Activated naive CD4-positive, alpha-beta T cell treated with anti-CD3 and anti-CD28 coated beads, Interleukin-2, amount 10 ng/mL, durations not matched to agents 7 days and 5 days (primary cell): ENCODE measurements at regions not wholly inside any gene's neighbourhood (a gene's known extent, or its start where the extent isn't known, plus 50 kb on each side); places are given as distances from the start of the nearest gene placed in this dataset.

Experiments
- CTCF ChIA-PET: fragments of 350-600 bp; sonication (Branson Sonifier 250); formaldehyde crosslinking; loops from one replicate; lab custom pipeline; 2021; ENCODE audit warnings: antibody characterized with exemption; lab: Charles Lee
- DNase-seq: peaks from one replicate; pipeline ENCODE4 v3.0.0-alpha.2; 2020
- H3K27ac Mint-ChIP-seq: one replicate; pipeline ENCODE4 v1.8.0; 2021; ENCODE audit warnings: mild to moderate bottlenecking, moderate library complexity, mixed read lengths
- H3K27me3 Mint-ChIP-seq: one replicate; pipeline ENCODE4 v1.8.0; 2021; ENCODE audit warnings: mild to moderate bottlenecking, mixed read lengths
- H3K36me3 Mint-ChIP-seq: one replicate; pipeline ENCODE4 v1.8.0; 2021; ENCODE audit warnings: mixed read lengths
- H3K4me1 Mint-ChIP-seq: one replicate; pipeline ENCODE4 v1.8.0; 2021; ENCODE audit warnings: mixed read lengths
- H3K4me3 Mint-ChIP-seq: one replicate; pipeline ENCODE4 v1.8.0; 2021; ENCODE audit warnings: mild to moderate bottlenecking, moderate library complexity, mixed read lengths
- H3K9me3 Mint-ChIP-seq: one replicate; pipeline ENCODE4 v1.8.0; 2021; ENCODE audit warnings: mixed read lengths

DNA sequence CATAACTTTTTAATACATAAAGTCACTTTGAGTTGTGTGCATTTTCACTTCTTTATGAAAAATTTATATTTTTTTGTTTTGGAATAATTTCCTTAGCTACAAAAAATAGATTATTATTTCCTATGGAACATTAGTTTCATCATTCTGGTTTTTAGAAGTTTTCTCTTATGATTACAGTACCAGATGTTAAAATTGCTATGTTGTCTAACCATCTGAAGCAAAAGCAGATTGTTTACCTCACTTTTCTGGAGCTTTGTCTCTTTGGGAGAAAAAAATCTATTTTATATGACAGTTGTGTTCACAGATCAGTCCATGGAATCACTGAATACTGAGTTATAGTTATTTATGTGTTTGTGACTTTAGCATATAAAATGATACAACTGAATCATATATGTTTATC lies 708.9 kb upstream of the RIOK2 start:
- CTCF ChIA-PET = no interaction called here
- no peak for DNase-seq
- Mint-ChIP-seq H3K4me1 (no peaks in the 10 kb centered on the region), H3K27me3 (no peaks in the 10 kb centered on the region), H3K4me3 (no peak overlapping the region), H3K27ac (no peak overlapping the region), H3K36me3 (no peaks in the 10 kb centered on the region), H3K9me3 (no peaks in the 10 kb centered on the region)

DNA sequence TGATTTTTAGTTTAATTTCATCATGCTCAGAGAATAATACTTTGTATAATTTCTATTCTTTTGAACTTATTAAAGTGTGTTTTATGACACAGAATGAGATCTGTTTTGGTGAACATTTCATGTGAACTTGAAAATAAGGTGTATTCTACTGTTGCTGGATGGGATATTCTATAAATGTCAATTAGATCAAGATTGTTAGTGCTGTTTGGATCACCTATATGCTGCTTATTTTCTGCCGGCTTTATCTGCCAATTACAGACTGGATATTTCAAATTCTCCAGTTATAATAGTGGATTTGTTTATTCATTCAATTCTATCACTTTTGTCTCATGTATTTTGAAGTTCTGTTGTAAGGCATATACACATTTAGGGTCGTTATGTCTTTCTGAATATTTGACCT lies 720.7 kb upstream of the RIOK2 start:
- Mint-ChIP-seq H3K27me3 (no peaks in the 10 kb centered on the region), H3K4me1 (no peaks in the 10 kb centered on the region), H3K9me3 (peaks cover 7% of the 10 kb centered on the region), H3K4me3 (no peak overlapping the region), H3K36me3 (no peaks in the 10 kb centered on the region), H3K27ac (no peak overlapping the region)
- DNase-seq = no peak
- CTCF ChIA-PET = no interaction called here

DNA sequence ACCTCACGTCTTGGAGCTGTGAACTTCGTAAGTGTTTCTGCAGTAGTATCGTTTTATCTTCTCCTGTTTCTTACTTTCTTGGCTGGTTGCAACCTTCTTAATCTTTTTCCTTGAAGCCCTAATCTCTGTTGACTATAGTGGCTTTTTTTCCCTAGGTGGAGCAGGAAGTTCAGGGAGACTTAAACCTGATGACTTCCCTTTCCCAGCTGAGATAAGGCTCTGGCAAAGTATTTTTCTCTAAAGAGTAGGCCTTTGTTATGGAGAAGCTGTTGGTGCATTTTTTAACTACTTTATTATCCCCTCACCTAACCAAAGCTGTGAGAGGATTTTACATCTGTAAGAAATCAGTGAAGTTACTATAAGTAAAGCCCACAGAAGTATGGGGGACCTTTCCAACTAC lies 723.1 kb upstream of the RIOK2 start:
- no peak for DNase-seq
- Mint-ChIP-seq H3K27ac (no peak overlapping the region), H3K36me3 (no peaks in the 10 kb centered on the region), H3K4me3 (no peak overlapping the region), H3K4me1 (no peaks in the 10 kb centered on the region), H3K9me3 (peaks cover 7% of the 10 kb centered on the region), H3K27me3 (no peaks in the 10 kb centered on the region)
- CTCF ChIA-PET = no interaction called here

DNA sequence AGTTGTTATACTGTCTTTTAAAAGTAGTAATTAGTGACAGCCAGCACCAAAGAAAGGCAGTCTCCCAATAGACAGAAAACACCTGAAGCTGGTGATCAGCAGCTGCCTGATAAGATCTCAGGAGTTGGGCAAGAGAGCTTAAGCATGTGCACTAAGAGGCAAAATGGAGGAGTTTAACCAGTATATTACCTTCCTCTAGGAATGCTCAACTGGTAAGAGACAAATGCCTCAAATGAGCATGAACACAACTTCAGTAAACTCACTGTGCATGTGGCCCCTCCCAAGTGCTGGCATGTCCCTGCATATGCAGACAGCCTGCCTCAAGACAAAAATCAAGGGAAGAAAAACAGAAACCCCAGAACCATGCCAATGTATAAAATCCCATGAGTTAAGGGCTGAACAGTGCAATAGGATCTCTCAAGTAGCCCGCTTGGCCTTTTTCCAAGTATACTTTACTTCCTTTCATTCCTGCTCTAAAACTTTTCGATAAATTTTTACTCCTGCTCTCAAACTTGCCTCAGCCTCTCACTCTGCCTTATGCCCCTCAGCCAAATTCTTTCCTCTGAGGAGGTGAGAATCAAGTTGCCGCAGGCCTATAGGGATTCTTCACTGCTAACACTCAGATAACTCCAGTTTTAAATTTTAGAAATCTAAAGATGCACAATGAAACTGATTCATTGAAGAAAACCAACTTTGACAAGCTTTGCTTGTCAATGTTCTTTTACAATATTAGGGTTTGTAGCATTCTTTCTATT lies 724.8 kb upstream of the RIOK2 start:
- H3K4me3 Mint-ChIP-seq = no peak overlapping the region
- CTCF ChIA-PET = interaction anchor here (1.0 kb wide), 1 partner anchor 109 kb away, joined by 3 read pairs; no protein-coding TSS in a partner anchor
- H3K27ac Mint-ChIP-seq = no peak overlapping the region
- no peaks in the 10 kb centered on the region for H3K36me3 Mint-ChIP-seq
- H3K4me1 Mint-ChIP-seq = no peaks in the 10 kb centered on the region
- H3K27me3 Mint-ChIP-seq = no peaks in the 10 kb centered on the region
- peaks cover 6% of the 10 kb centered on the region for H3K9me3 Mint-ChIP-seq
- DNase-seq = no peak

DNA sequence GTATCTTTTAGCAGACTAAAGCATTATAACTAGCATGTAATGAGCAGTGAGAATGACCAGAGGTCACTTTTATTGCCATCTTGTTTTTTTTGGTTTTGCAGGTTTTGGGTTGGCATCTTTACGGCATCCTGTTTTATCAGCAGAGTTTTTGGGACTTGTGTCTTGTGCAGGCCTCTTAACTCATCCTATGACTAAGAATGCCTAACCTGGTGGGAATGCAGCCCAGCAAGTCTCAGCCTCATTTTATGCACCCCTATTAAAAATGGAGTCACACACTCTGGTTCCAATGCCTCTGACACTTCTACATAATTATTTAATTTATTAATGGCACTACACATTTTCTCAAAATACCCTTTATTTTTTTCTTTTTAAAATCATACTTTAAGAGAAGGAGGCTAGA lies 726.5 kb upstream of the RIOK2 start:
- H3K36me3 Mint-ChIP-seq = no peaks in the 10 kb centered on the region

DNA sequence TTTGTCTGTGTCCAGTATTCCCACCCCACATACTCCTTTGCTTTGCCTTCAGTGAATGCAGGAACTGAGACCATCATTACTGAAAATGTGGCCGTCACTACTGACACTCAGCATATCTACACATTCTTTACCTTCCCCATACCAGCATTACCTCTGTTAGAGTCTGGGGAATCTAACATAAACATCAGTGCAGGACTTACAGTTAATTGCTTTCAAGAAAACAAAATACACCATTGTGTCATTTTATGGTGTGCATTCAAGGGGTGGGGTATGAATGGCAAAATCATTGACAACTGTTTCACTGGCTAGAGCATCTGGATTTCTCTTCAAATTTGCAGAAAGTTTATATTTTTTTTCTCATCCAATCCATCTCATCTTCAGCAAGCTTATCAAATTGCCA lies 731.4 kb upstream of the RIOK2 start:
- H3K4me1 Mint-ChIP-seq = no peaks in the 10 kb centered on the region
- no peaks in the 10 kb centered on the region for H3K27me3 Mint-ChIP-seq
- DNase-seq = no peak
- no peaks in the 10 kb centered on the region for H3K9me3 Mint-ChIP-seq
- CTCF ChIA-PET = no interaction called here
- no peaks in the 10 kb centered on the region for H3K36me3 Mint-ChIP-seq
- no peak overlapping the region for H3K4me3 Mint-ChIP-seq
- H3K27ac Mint-ChIP-seq = no peak overlapping the region

More for the DNA sequence above, 726.5 kb upstream of the RIOK2 start:
- DNase-seq = no peak
- Mint-ChIP-seq H3K27me3 (no peaks in the 10 kb centered on the region), H3K27ac (no peak overlapping the region), H3K9me3 (no peaks in the 10 kb centered on the region), H3K4me3 (no peak overlapping the region), H3K4me1 (no peaks in the 10 kb centered on the region)
- CTCF ChIA-PET = no interaction called here

DNA sequence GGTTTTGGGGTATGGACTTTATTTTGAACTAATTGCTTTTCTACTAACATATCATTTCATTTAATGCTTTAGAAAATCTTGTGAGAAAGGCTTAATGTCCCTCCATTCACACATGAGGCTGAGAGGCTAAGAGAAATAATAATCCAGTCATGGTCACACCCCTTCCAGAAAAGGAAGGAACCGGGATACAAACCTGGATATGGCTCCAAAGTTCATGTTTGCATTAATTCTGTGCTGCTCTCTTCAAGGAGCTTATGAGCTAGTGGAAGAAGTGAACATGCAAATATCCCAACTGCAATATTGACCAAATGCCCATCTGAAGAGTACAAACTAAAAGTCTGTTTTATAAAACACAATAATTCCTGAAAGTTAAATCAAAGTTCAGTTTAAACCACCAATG lies 732.1 kb upstream of the RIOK2 start:
- CTCF ChIA-PET = no interaction called here
- no peaks in the 10 kb centered on the region for H3K9me3 Mint-ChIP-seq
- DNase-seq = no peak
- no peak overlapping the region for H3K4me3 Mint-ChIP-seq
- no peak overlapping the region for H3K27ac Mint-ChIP-seq
- H3K27me3 Mint-ChIP-seq = no peaks in the 10 kb centered on the region
- H3K4me1 Mint-ChIP-seq = no peaks in the 10 kb centered on the region
- no peaks in the 10 kb centered on the region for H3K36me3 Mint-ChIP-seq

DNA sequence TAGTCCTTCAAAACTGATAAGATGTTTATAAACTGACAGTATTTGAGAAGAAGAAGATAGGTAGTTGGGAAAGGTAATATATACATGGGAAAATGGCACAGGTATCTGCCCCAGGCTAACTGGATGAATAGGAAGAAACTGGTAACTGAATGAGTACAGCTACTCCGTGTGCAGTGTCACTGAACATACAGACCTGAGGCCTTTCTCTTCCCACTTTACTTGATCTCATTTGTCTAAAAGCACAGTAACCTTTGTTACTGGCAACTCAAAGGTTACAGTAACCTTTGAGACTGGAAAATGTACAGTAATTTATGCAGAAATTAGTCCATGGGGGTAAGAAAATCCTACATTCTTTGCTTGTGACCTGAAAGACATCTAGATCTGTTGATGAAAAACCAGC lies 735.0 kb upstream of the RIOK2 start:
- no peaks in the 10 kb centered on the region for H3K9me3 Mint-ChIP-seq
- H3K4me3 Mint-ChIP-seq = no peak overlapping the region
- H3K36me3 Mint-ChIP-seq = no peaks in the 10 kb centered on the region
- no peaks in the 10 kb centered on the region for H3K27me3 Mint-ChIP-seq
- no peak overlapping the region for H3K27ac Mint-ChIP-seq
- CTCF ChIA-PET = no interaction called here
- H3K4me1 Mint-ChIP-seq = no peaks in the 10 kb centered on the region
- no peak for DNase-seq

DNA sequence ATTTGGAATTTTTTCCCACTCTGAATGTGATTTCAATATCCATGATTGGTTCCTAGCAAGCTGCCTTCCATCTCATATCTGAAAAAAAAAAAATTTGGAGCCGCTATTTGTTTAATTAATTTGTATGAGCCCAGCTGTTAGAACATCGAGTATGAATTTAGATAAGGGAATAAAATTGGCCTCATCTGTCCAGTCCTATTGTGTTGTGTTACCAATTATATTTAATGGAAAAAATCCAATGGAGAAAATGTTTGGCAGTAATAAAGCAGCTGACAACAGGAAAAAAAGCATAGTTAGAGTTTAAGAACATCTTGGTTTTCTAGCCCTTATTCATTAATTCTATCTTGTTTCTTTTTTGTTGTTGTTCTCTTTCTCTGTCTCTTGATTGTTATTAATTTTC lies 735.6 kb upstream of the RIOK2 start:
- Mint-ChIP-seq H3K36me3 (no peaks in the 10 kb centered on the region), H3K4me1 (no peaks in the 10 kb centered on the region), H3K27me3 (no peaks in the 10 kb centered on the region), H3K4me3 (no peak overlapping the region), H3K27ac (no peak overlapping the region), H3K9me3 (no peaks in the 10 kb centered on the region)
- CTCF ChIA-PET = no interaction called here
- no peak for DNase-seq

DNA sequence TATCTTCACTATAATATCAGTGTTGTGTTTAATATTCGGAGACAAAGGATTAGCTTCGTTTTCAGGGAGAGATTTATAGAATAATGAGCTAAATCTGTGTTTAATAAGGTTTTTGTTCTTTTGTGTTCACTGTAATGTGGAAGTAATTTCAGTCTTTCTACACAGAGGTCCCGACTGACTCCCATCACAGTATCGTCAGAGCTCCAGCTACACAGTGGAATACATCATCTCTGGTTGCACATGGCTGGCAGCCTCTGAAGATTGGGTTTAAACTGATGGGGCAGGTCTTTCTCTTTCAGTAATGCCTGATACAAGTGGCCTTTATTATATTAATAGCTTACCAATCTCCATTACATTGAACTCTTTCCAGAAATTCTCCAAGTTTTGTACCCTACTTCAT lies 736.7 kb upstream of the RIOK2 start:
- DNase-seq = no peak
- no peaks in the 10 kb centered on the region for H3K9me3 Mint-ChIP-seq
- no peaks in the 10 kb centered on the region for H3K4me1 Mint-ChIP-seq
- H3K36me3 Mint-ChIP-seq = no peaks in the 10 kb centered on the region
- H3K27ac Mint-ChIP-seq = no peak overlapping the region
- no peaks in the 10 kb centered on the region for H3K27me3 Mint-ChIP-seq
- CTCF ChIA-PET = no interaction called here
- H3K4me3 Mint-ChIP-seq = no peak overlapping the region

DNA sequence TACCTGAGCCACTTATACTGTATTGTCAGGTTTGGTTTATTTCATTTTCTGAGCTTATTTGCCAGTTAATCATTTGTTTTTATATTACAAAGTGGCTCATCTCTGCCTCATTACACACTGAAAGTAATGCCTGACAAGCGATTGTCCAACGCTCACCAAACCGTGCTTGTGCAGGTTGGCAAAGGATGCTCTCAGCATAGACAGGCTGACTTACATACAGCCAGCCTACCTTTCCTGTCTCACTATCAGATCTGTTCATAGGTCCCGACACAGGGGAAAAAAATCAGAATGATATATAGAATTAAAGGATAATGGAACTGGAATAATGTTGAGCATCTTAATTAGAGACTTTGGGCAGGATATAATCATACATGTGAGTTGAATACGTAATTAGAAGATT lies 739.7 kb upstream of the RIOK2 start:
- H3K4me1 Mint-ChIP-seq = no peaks in the 10 kb centered on the region
- CTCF ChIA-PET = no interaction called here
- DNase-seq = no peak
- no peaks in the 10 kb centered on the region for H3K27me3 Mint-ChIP-seq
- no peak overlapping the region for H3K27ac Mint-ChIP-seq
- H3K9me3 Mint-ChIP-seq = peaks cover 1% of the 10 kb centered on the region
- H3K36me3 Mint-ChIP-seq = no peaks in the 10 kb centered on the region
- H3K4me3 Mint-ChIP-seq = no peak overlapping the region

DNA sequence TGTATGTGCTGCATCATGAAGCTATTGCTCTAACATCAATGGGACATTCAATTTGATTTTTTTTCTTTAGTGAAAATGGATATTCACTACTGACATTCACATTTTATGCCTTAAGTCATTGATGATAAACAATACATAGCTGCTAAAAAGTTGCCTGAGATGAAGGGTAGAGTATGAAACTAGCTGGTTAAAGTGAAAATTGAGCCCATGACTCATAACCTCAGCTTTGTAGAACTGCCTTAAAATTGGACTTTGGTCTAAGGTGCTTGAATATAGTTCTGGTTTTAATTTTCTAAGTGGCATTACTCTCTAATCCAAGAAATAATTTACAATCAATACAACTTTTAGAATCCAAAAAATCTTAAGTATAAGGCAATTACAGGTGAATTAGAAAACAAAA lies 740.4 kb upstream of the RIOK2 start:
- Mint-ChIP-seq H3K9me3 (peaks cover 1% of the 10 kb centered on the region), H3K27ac (no peak overlapping the region), H3K36me3 (no peaks in the 10 kb centered on the region), H3K4me3 (no peak overlapping the region), H3K27me3 (no peaks in the 10 kb centered on the region), H3K4me1 (no peaks in the 10 kb centered on the region)
- CTCF ChIA-PET = no interaction called here
- DNase-seq = no peak

DNA sequence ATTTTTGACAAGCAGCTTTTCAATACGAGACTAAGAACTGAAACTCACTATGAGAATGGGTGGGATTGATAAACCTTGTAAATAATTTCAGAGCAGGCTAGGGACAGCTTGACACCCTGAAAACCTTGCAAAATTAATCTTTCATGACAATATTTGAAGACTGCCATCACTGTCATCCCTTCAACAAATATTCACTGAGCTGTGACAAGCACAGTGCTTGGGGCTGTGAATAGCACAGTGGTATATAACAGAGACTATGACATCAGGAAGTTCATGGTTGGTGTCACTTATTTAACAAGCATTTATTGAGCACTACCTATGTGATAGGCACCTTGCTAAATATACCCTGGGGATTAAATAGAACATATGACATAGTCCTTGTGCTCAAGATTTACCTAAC lies 741.0 kb upstream of the RIOK2 start:
- no peaks in the 10 kb centered on the region for H3K27me3 Mint-ChIP-seq
- H3K36me3 Mint-ChIP-seq = no peaks in the 10 kb centered on the region
- H3K27ac Mint-ChIP-seq = no peak overlapping the region
- DNase-seq = no peak
- peaks cover 1% of the 10 kb centered on the region for H3K9me3 Mint-ChIP-seq
- CTCF ChIA-PET = no interaction called here
- H3K4me3 Mint-ChIP-seq = no peak overlapping the region
- no peaks in the 10 kb centered on the region for H3K4me1 Mint-ChIP-seq

DNA sequence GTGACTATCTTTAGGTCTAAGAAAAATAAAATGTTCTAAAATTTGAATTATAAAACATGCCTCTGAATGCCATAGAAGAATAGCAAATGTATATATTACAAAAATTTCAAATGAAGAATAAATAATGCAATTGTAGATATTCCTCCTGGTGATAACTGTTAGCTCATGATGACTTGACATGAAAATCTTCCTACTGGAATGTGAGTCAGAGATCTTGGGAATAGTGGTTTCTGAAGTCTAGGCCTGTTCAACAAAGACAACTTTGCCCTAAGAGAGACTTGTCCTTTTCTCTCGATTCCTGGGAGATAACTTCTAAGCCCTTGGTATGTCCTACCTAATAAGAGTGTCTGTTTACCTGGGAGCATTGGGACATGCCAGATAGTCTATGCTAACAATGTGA lies 746.3 kb upstream of the RIOK2 start:
- CTCF ChIA-PET = no interaction called here
- Mint-ChIP-seq H3K4me3 (no peak overlapping the region), H3K27me3 (no peaks in the 10 kb centered on the region), H3K9me3 (peaks cover 1% of the 10 kb centered on the region), H3K27ac (no peak overlapping the region), H3K36me3 (no peaks in the 10 kb centered on the region), H3K4me1 (no peaks in the 10 kb centered on the region)
- DNase-seq = no peak

DNA sequence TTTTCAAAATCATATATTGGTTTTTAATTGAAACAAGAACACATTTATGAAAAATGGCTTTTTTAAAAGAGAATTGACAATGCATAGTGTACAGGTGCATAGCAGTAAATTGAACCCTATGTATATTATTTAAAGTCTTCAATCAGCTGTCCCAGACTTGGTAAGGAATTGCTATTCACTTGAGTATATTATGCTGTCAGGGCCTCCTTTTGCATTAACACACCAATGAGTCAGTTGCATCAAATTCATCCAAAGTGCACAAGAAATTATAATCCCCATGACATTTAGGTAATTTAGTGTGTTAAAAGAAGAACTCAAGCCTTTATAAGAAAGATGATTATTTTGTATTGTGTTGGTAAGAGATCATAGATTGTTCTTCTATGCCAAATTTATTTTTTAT lies 748.8 kb upstream of the RIOK2 start:
- H3K36me3 Mint-ChIP-seq = no peaks in the 10 kb centered on the region
- H3K9me3 Mint-ChIP-seq = no peaks in the 10 kb centered on the region
- DNase-seq = no peak
- CTCF ChIA-PET = no interaction called here
- H3K27me3 Mint-ChIP-seq = no peaks in the 10 kb centered on the region
- no peak overlapping the region for H3K27ac Mint-ChIP-seq
- no peaks in the 10 kb centered on the region for H3K4me1 Mint-ChIP-seq
- no peak overlapping the region for H3K4me3 Mint-ChIP-seq

DNA sequence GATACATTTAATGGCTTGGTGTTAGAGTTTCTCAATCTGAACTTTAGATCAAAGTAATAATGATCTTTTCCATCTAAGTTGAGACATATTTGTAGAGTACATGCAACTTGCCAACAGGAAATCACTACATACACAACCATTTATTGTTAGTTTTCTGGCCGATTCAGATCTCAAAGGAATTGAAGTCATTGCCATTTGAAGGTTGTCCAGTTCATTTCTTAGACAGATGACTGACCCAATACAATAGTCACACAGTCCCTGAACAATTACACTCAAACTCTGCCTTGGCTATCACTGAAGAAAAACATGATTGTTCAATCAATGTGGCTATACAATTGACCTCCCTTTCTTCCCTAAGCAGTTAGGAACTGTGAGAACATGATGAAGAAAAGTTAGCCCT lies 753.2 kb upstream of the RIOK2 start:
- H3K9me3 Mint-ChIP-seq = peaks cover 3% of the 10 kb centered on the region
- no peaks in the 10 kb centered on the region for H3K27me3 Mint-ChIP-seq
- H3K4me3 Mint-ChIP-seq = no peak overlapping the region
- H3K27ac Mint-ChIP-seq = no peak overlapping the region
- CTCF ChIA-PET = no interaction called here
- no peaks in the 10 kb centered on the region for H3K36me3 Mint-ChIP-seq
- no peaks in the 10 kb centered on the region for H3K4me1 Mint-ChIP-seq
- DNase-seq = no peak
